Astrocyte (in vitro differentiated cells and primary cell): ENCODE measurements at regions not wholly inside any gene's neighbourhood (a gene's known extent, or its start where the extent isn't known, plus 50 kb on each side); places are given as distances from the start of the nearest gene placed in this dataset.

ENCODE experiments used
- DNase-seq: peaks from one replicate; pipeline ENCODE4 v3.0.0-alpha.2; 2010; ENCODE audit warnings: low read depth
- FAIRE-seq: peaks from 2 replicates; lab custom pipeline; 2011; peaks lifted over from hg19 to GRCh38; lab: Jason Lieb, UNC
- H2AFZ ChIP-seq: 2 replicates; pipeline ENCODE4 v1.6.0; 2012; ENCODE audit warnings: low read depth, low read length, inconsistent platforms
- H3K27ac ChIP-seq: 2 replicates; pipeline ENCODE4 v1.5.1; 2011; ENCODE audit warnings: low read depth, low read length, inconsistent platforms
- H3K27me3 ChIP-seq: 2 replicates; pipeline ENCODE4 v1.6.0; 2011; ENCODE audit warnings: low read length, inconsistent platforms; ENCODE audit not compliant: insufficient read depth
- H3K36me3 ChIP-seq: 2 replicates; pipeline ENCODE4 v1.5.1; 2011; ENCODE audit warnings: low read length, inconsistent platforms; ENCODE audit not compliant: insufficient read depth
- H3K4me1 ChIP-seq: 2 replicates; pipeline ENCODE4 v1.5.1; 2011; ENCODE audit warnings: low read length, inconsistent platforms; ENCODE audit not compliant: insufficient read depth
- H3K4me2 ChIP-seq: 2 replicates; pipeline ENCODE4 v1.6.0; 2012; ENCODE audit warnings: low read length, inconsistent platforms
- H3K4me3 ChIP-seq: 2 replicates; pipeline ENCODE4 v1.5.1; 2011; ENCODE audit warnings: low read depth, mild to moderate bottlenecking, low read length, inconsistent platforms; ENCODE audit not compliant: insufficient read depth
- H3K79me2 ChIP-seq: 2 replicates; pipeline ENCODE4 v1.6.0; 2012; ENCODE audit warnings: mild to moderate bottlenecking, low read length, inconsistent platforms; ENCODE audit not compliant: insufficient read depth
- H3K9ac ChIP-seq: 2 replicates; pipeline ENCODE4 v1.6.0; 2012; ENCODE audit warnings: mild to moderate bottlenecking, low read length, inconsistent platforms
- H3K9me3 ChIP-seq: 2 replicates; pipeline ENCODE4 v1.5.1; 2012; ENCODE audit warnings: low read depth, mild to moderate bottlenecking, low read length, inconsistent platforms; ENCODE audit not compliant: insufficient read depth
- H4K20me1 ChIP-seq: 2 replicates; pipeline ENCODE4 v1.6.0; 2012; ENCODE audit warnings: low read length, inconsistent platforms; ENCODE audit not compliant: insufficient read depth
- H3K27ac Mint-ChIP-seq: one replicate; pipeline ENCODE4 v1.8.0; 2021; ENCODE audit warnings: mild to moderate bottlenecking, mixed read lengths; ENCODE audit not compliant: unreplicated experiment
- H3K27me3 Mint-ChIP-seq: one replicate; pipeline ENCODE4 v1.8.0; 2021; ENCODE audit warnings: low read depth, mixed read lengths; ENCODE audit not compliant: unreplicated experiment
- H3K36me3 Mint-ChIP-seq: one replicate; pipeline ENCODE4 v1.8.0; 2021; ENCODE audit warnings: low read depth, mixed read lengths; ENCODE audit not compliant: unreplicated experiment
- H3K4me1 Mint-ChIP-seq: one replicate; pipeline ENCODE4 v1.8.0; 2021; ENCODE audit warnings: low read depth, mixed read lengths; ENCODE audit not compliant: unreplicated experiment
- H3K4me3 Mint-ChIP-seq: one replicate; pipeline ENCODE4 v1.8.0; 2021; ENCODE audit warnings: mild to moderate bottlenecking, moderate library complexity, mixed read lengths; ENCODE audit not compliant: unreplicated experiment
- H3K9me3 Mint-ChIP-seq: one replicate; pipeline ENCODE4 v1.8.0; 2021; ENCODE audit warnings: mild to moderate bottlenecking, mixed read lengths; ENCODE audit not compliant: unreplicated experiment
- EZH2 ChIP-seq: IDR thresholded peaks from 2 replicates; pipeline ENCODE4 v1.6.1; 2012; ENCODE audit warnings: mild to moderate bottlenecking, low read length, inconsistent platforms; ENCODE audit not compliant: insufficient read depth
- TF ChIP-seq, protein P1 (sequence below): IDR thresholded peaks from 2 replicates; pipeline ENCODE4 v1.5.1; 2011; ENCODE audit warnings: low read depth, mild to moderate bottlenecking, inconsistent platforms, low read length, moderate library complexity; ENCODE audit not compliant: insufficient read depth

- Histone ChIP-seq H3K9me3 (peaks cover 2% of the 10 kb centered on the region), H2AFZ (no peak overlapping the region), H3K9ac (no peak overlapping the region), H3K4me1 (no peaks in the 10 kb centered on the region), H3K4me2 (no peak overlapping the region), H4K20me1 (no peaks in the 10 kb centered on the region), H3K36me3 (no peaks in the 10 kb centered on the region), H3K79me2 (no peaks in the 10 kb centered on the region), H3K4me3 (no peak overlapping the region), H3K27ac (no peak overlapping the region), H3K27me3 (no peaks in the 10 kb centered on the region)
- peaks cover 2% of the 10 kb centered on the region for H3K9me3 Mint-ChIP-seq
- H3K4me1 Mint-ChIP-seq = peaks cover 4% of the 10 kb centered on the region
- H3K4me3 Mint-ChIP-seq = no peak overlapping the region
- no peak for FAIRE-seq
- peaks cover 2% of the 10 kb centered on the region for H3K36me3 Mint-ChIP-seq
- TF ChIP-seq, protein P1, sequence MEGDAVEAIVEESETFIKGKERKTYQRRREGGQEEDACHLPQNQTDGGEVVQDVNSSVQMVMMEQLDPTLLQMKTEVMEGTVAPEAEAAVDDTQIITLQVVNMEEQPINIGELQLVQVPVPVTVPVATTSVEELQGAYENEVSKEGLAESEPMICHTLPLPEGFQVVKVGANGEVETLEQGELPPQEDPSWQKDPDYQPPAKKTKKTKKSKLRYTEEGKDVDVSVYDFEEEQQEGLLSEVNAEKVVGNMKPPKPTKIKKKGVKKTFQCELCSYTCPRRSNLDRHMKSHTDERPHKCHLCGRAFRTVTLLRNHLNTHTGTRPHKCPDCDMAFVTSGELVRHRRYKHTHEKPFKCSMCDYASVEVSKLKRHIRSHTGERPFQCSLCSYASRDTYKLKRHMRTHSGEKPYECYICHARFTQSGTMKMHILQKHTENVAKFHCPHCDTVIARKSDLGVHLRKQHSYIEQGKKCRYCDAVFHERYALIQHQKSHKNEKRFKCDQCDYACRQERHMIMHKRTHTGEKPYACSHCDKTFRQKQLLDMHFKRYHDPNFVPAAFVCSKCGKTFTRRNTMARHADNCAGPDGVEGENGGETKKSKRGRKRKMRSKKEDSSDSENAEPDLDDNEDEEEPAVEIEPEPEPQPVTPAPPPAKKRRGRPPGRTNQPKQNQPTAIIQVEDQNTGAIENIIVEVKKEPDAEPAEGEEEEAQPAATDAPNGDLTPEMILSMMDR = no peak
- no peak for TF ChIP-seq EZH2
- no peak overlapping the region for H3K27ac Mint-ChIP-seq
- peaks cover 4% of the 10 kb centered on the region for H3K27me3 Mint-ChIP-seq
- no peak for DNase-seq
Measured at GRCh38 chr6:159564456-159564855, 128.6 kb downstream of the SOD2 start.

DNA sequence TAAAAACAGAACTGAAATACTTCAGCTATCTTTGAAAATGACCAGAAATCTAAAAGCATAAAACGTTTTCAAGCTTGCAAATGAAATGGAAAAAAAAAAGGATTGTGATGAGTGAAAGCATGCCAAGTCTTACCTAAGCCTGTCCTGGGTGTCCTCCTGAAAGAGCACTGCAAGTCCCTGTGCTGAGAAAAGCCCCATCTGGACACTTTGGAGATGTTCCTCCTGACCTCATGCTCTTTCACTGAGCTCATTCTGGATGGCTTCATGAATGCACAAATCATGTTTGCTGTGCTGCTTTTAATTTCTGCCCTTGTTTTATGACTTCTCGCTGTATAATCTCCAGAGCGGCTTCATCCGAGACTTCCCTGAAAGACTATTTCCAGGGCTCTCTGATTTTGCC, 136.0 kb downstream of the SOD2 start:
- no peaks in the 10 kb centered on the region for H4K20me1 ChIP-seq
- H3K36me3 ChIP-seq = no peaks in the 10 kb centered on the region
- Mint-ChIP-seq H3K4me1 (no peaks in the 10 kb centered on the region), H3K36me3 (no peaks in the 10 kb centered on the region), H3K9me3 (no peaks in the 10 kb centered on the region), H3K27ac (no peak overlapping the region), H3K27me3 (peaks cover 11% of the 10 kb centered on the region), H3K4me3 (no peak overlapping the region)
- no peak for DNase-seq
- H3K79me2 ChIP-seq = no peaks in the 10 kb centered on the region
- TF ChIP-seq, protein P1 = no peak
- TF ChIP-seq EZH2 = no peak
- peaks cover 2% of the 10 kb centered on the region for H3K9me3 ChIP-seq
- no peak overlapping the region for H3K4me2 ChIP-seq
- no peaks in the 10 kb centered on the region for H3K27me3 ChIP-seq
- FAIRE-seq = no peak
- no peak overlapping the region for H3K9ac ChIP-seq
- H3K27ac ChIP-seq = no peak overlapping the region
- H3K4me3 ChIP-seq = no peak overlapping the region
- no peaks in the 10 kb centered on the region for H3K4me1 ChIP-seq
- H2AFZ ChIP-seq = no peak overlapping the region

GRCh38 chr6:159555082-159555875, 137.8 kb downstream of the SOD2 start:
- Histone ChIP-seq H3K4me3 (no peak overlapping the region), H3K27ac (no peak overlapping the region), H3K4me2 (no peak overlapping the region), H2AFZ (no peak overlapping the region), H3K36me3 (no peaks in the 10 kb centered on the region), H3K27me3 (no peaks in the 10 kb centered on the region), H3K9ac (no peak overlapping the region), H4K20me1 (no peaks in the 10 kb centered on the region), H3K79me2 (no peaks in the 10 kb centered on the region), H3K4me1 (no peaks in the 10 kb centered on the region), H3K9me3 (no peaks in the 10 kb centered on the region)
- Mint-ChIP-seq H3K27ac (no peak overlapping the region), H3K4me3 (no peak overlapping the region), H3K27me3 (peaks cover 13% of the 10 kb centered on the region), H3K36me3 (no peaks in the 10 kb centered on the region), H3K4me1 (no peaks in the 10 kb centered on the region), H3K9me3 (no peaks in the 10 kb centered on the region)
- no peak for DNase-seq
- FAIRE-seq = no peak
- no peak for TF ChIP-seq EZH2
